ENCODE measurements at regions not wholly inside any gene's neighbourhood (a gene's known extent, or its start where the extent isn't known, plus 50 kb on each side); places are given as distances from the start of the nearest gene placed in this dataset.

GRCh38 chr4:156193106-156193505 lies 239.4 kb upstream of the CTSO start:
- TF ChIP-seq CTCF (IDR thresholded peaks at IDR 0.05) (no peak), POLR2A (IDR thresholded peaks at IDR 0.05) (no peak)

Data from lower leg skin (tissue), 3 donors.